Neural cell (in vitro differentiated cells): ENCODE measurements at regions not wholly inside any gene's neighbourhood (a gene's known extent, or its start where the extent isn't known, plus 50 kb on each side); places are given as distances from the start of the nearest gene placed in this dataset.

ENCODE experiments used
- H2AFZ ChIP-seq: fragments of 200-600, 300-800 bp; sonication (generic), shearing (Covaris generic); 2 replicates; pipeline ENCODE4 v1.6.0; 2014; ENCODE audit warnings: low read depth, mild to moderate bottlenecking, antibody characterized with exemption, low read length, moderate library complexity
- H3F3A ChIP-seq: fragments of 200-600 bp; shearing (Covaris generic); 2 replicates; pipeline ENCODE4 v1.6.1; 2016; ENCODE audit warnings: mild to moderate bottlenecking, moderate library complexity, mixed read lengths, antibody characterized with exemption, low read length; ENCODE audit not compliant: insufficient read depth, poor library complexity, severe bottlenecking
- H3K27ac ChIP-seq: fragments of 200-600, 300-800 bp; sonication (generic), shearing (Covaris generic); 2 replicates; pipeline ENCODE4 v1.5.1; 2014; ENCODE audit warnings: mild to moderate bottlenecking, low read length, moderate library complexity
- H3K27me3 ChIP-seq: fragments of 300-800, 200-600 bp; sonication (generic), shearing (Covaris generic); 2 replicates; pipeline ENCODE4 v1.6.0; 2014; ENCODE audit warnings: mild to moderate bottlenecking, low read depth, low read length, moderate library complexity; ENCODE audit not compliant: insufficient read depth
- H3K36me3 ChIP-seq: fragments of 300-800, 200-600 bp; sonication (generic), shearing (Covaris generic); 2 replicates; pipeline ENCODE4 v1.5.1; 2014; ENCODE audit warnings: mild to moderate bottlenecking, antibody characterized with exemption, low read length, moderate library complexity; ENCODE audit not compliant: insufficient read depth
- H3K4me2 ChIP-seq: fragments of 300-800, 200-600 bp; sonication (generic), shearing (Covaris generic); 2 replicates; pipeline ENCODE4 v1.6.0; 2014; ENCODE audit warnings: mild to moderate bottlenecking, low read length
- H3K4me3 ChIP-seq: fragments of 300-800, 200-600 bp; sonication (generic), shearing (Covaris generic); 2 replicates; pipeline ENCODE4 v1.5.1; 2014; ENCODE audit warnings: mild to moderate bottlenecking, low read length, moderate library complexity
- H3K79me2 ChIP-seq: fragments of 200-600 bp; shearing (Covaris generic); replicated peaks from 2 replicates; pipeline ENCODE4 v1.6.0; 2014; ENCODE audit warnings: mild to moderate bottlenecking, low read length, moderate library complexity; ENCODE audit not compliant: insufficient read depth
- H3K9ac ChIP-seq: fragments of 300-800, 200-600 bp; sonication (generic), shearing (Covaris generic); 2 replicates; pipeline ENCODE4 v1.6.1; 2016; ENCODE audit warnings: mild to moderate bottlenecking, low read length, mixed read lengths
- H3K9me2 ChIP-seq: fragments of 200-600 bp; shearing (Covaris generic); 2 replicates; pipeline ENCODE4 v1.6.1; 2016; ENCODE audit warnings: mild to moderate bottlenecking, low read length, mixed read lengths; ENCODE audit not compliant: insufficient read depth
- H3K9me3 ChIP-seq: fragments of 200-600, 300-800 bp; sonication (generic), shearing (Covaris generic); 2 replicates; pipeline ENCODE4 v1.6.1; 2016; ENCODE audit warnings: mild to moderate bottlenecking, mixed run types, low read length, moderate library complexity, mixed read lengths
- H4K20me1 ChIP-seq: fragments of 200-600 bp; shearing (Covaris generic); 2 replicates; pipeline ENCODE4 v1.6.1; 2016; ENCODE audit warnings: mild to moderate bottlenecking, mixed run types; ENCODE audit not compliant: insufficient read depth
- CTCF ChIP-seq: fragments of 450-650 bp; IDR thresholded peaks from 2 replicates; pipeline ENCODE4 v1.5.1; 2014; ENCODE audit warnings: antibody characterized with exemption, mild to moderate bottlenecking, moderate library complexity; ENCODE audit not compliant: poor library complexity, severe bottlenecking
- EP300 ChIP-seq: fragments of 450-650 bp; conservative IDR thresholded peaks from 2 replicates; pipeline ENCODE4 v1.6.1; 2014; ENCODE audit warnings: antibody characterized with exemption, mild to moderate bottlenecking, moderate library complexity; ENCODE audit not compliant: poor library complexity, severe bottlenecking
- EZH2 ChIP-seq: fragments of 200-600, 300-800 bp; shearing (Covaris generic), sonication (generic); IDR thresholded peaks from 2 replicates; pipeline ENCODE4 v1.6.1; 2014; ENCODE audit warnings: antibody characterized with exemption, low read length, borderline replicate concordance, mild to moderate bottlenecking; ENCODE audit not compliant: insufficient read depth, poor library complexity, severe bottlenecking
- MXI1 ChIP-seq: fragments of 450-650 bp; conservative IDR thresholded peaks from 2 replicates; pipeline ENCODE4 v1.6.1; 2014; ENCODE audit warnings: antibody characterized with exemption, mild to moderate bottlenecking; ENCODE audit not compliant: poor library complexity, severe bottlenecking
- POLR2AphosphoS5 ChIP-seq: IDR thresholded peaks from 2 replicates; pipeline ENCODE4 v1.6.1; 2012
- RAD21 ChIP-seq: fragments of 450-650 bp; conservative IDR thresholded peaks from 2 replicates; pipeline ENCODE4 v1.6.1; 2014; ENCODE audit warnings: antibody characterized with exemption, mild to moderate bottlenecking, moderate library complexity
- REST ChIP-seq: IDR thresholded peaks from 2 replicates; pipeline ENCODE4 v1.6.1; 2012; ENCODE audit warnings: borderline replicate concordance
- SMC3 ChIP-seq: fragments of 450-650 bp; conservative IDR thresholded peaks from 2 replicates; pipeline ENCODE4 v1.6.1; 2014; ENCODE audit warnings: antibody characterized with exemption, mild to moderate bottlenecking, moderate library complexity; ENCODE audit not compliant: poor library complexity
- TAF1 ChIP-seq: IDR thresholded peaks from 2 replicates; pipeline ENCODE4 v1.6.1; 2012; ENCODE audit warnings: low read depth

- no peaks in the 10 kb centered on the region for H3K79me2 ChIP-seq
- no peak for TF ChIP-seq SMC3
- no peak for TF ChIP-seq REST
- TF ChIP-seq CTCF = no peak
- TF ChIP-seq POLR2AphosphoS5 = no peak
- TF ChIP-seq MXI1 = no peak
- TF ChIP-seq RAD21 = no peak
- TF ChIP-seq EP300 = no peak
- TF ChIP-seq EZH2 = no peak
- TF ChIP-seq TAF1 = no peak
- H3F3A ChIP-seq = no peaks in the 10 kb centered on the region
- no peak overlapping the region for H3K9ac ChIP-seq
- H2AFZ ChIP-seq = no peak overlapping the region
- H3K9me2 ChIP-seq = no peaks in the 10 kb centered on the region
- no peak overlapping the region for H3K4me2 ChIP-seq
- H3K4me3 ChIP-seq = no peak overlapping the region
- H3K27me3 ChIP-seq = no peaks in the 10 kb centered on the region
- no peaks in the 10 kb centered on the region for H3K9me3 ChIP-seq
- no peak overlapping the region for H3K27ac ChIP-seq
- no peaks in the 10 kb centered on the region for H4K20me1 ChIP-seq
- H3K36me3 ChIP-seq = no peaks in the 10 kb centered on the region
Observed at GRCh38 chr4:8681391-8681790, 88.8 kb downstream of the CPZ start.

- Histone ChIP-seq H3K79me2 (no peaks in the 10 kb centered on the region), H2AFZ (no peak overlapping the region), H3K4me3 (no peak overlapping the region), H3K4me2 (no peak overlapping the region), H3K27me3 (peaks cover 6% of the 10 kb centered on the region), H3K9ac (no peak overlapping the region), H3F3A (no peaks in the 10 kb centered on the region), H3K9me3 (no peaks in the 10 kb centered on the region), H3K9me2 (no peaks in the 10 kb centered on the region), H4K20me1 (no peaks in the 10 kb centered on the region), H3K27ac (no peak overlapping the region), H3K36me3 (no peaks in the 10 kb centered on the region)
- TF ChIP-seq REST = no peak
- TF ChIP-seq EZH2 = no peak
Observed at GRCh38 chr4:8679032-8679431, 86.5 kb downstream of the CPZ start.
